ENCODE measurements at regions not wholly inside any gene's neighbourhood (a gene's known extent, or its start where the extent isn't known, plus 50 kb on each side); places are given as distances from the start of the nearest gene placed in this dataset.

GRCh38 chr5:18238321-18238720 is 604.1 kb downstream of the TAF11L14 start:
- no peak overlapping the region for H3K27ac ChIP-seq (replicated peaks)

GRCh38 chr5:18240971-18241370 is 606.7 kb downstream of the TAF11L14 start:
- Histone ChIP-seq H3K27me3 (ENCODE audit: insufficient read depth, poor library complexity, severe bottlenecking) (no peaks in the 10 kb centered on the region), H3K27ac (replicated peaks) (no peak overlapping the region), H3K4me3 (replicated peaks; ENCODE audit: insufficient read depth, low read length) (no peak overlapping the region)
- no peak for DNase-seq (ENCODE audit: low read depth in 1 of 2, low spot score in 1 of 2)
- TF ChIP-seq SPI1 (IDR thresholded peaks at IDR 0.05; ENCODE audit: borderline replicate concordance, low read depth) (no peak), CTCF (IDR thresholded peaks at IDR 0.05; ENCODE audit: insufficient read depth, low read length) (no peak)

More at GRCh38 chr5:18238321-18238720, 604.1 kb downstream of the TAF11L14 start:
- TF ChIP-seq CTCF (IDR thresholded peaks at IDR 0.05; ENCODE audit: insufficient read depth, low read length), result no peak
- no peak for TF ChIP-seq GABPA (IDR thresholded peaks at IDR 0.05; ENCODE audit: low read depth)
- no peak for TF ChIP-seq POLR2AphosphoS5 (IDR thresholded peaks at IDR 0.05; ENCODE audit: low read depth)
- TF ChIP-seq SPI1 (IDR thresholded peaks at IDR 0.05; ENCODE audit: borderline replicate concordance, low read depth), result no peak
- TF ChIP-seq REST (IDR thresholded peaks at IDR 0.05; ENCODE audit: insufficient replicate concordance, low read depth), result no peak
- no peak for DNase-seq (ENCODE audit: low read depth in 1 of 2, low spot score in 1 of 2)
- Histone ChIP-seq H3K4me3 (replicated peaks; ENCODE audit: insufficient read depth, low read length) (no peak overlapping the region), H3K27me3 (ENCODE audit: insufficient read depth, poor library complexity, severe bottlenecking) (no peaks in the 10 kb centered on the region)

GRCh38 chr5:18243846-18244245 is 609.6 kb downstream of the TAF11L14 start:
- Histone ChIP-seq H3K4me3 (replicated peaks; ENCODE audit: insufficient read depth, low read length) (no peak overlapping the region), H3K27ac (replicated peaks) (no peak overlapping the region), H3K27me3 (ENCODE audit: insufficient read depth, poor library complexity, severe bottlenecking) (no peaks in the 10 kb centered on the region)
- TF ChIP-seq CTCF (IDR thresholded peaks at IDR 0.05; ENCODE audit: insufficient read depth, low read length) (no peak), GABPA (IDR thresholded peaks at IDR 0.05; ENCODE audit: low read depth) (no peak), SPI1 (IDR thresholded peaks at IDR 0.05; ENCODE audit: borderline replicate concordance, low read depth) (no peak), POLR2AphosphoS5 (IDR thresholded peaks at IDR 0.05; ENCODE audit: low read depth) (no peak), REST (IDR thresholded peaks at IDR 0.05; ENCODE audit: insufficient replicate concordance, low read depth) (no peak)
- DNase-seq (ENCODE audit: low read depth in 1 of 2, low spot score in 1 of 2), result no peak

GRCh38 chr5:18244309-18244708 is 610.0 kb downstream of the TAF11L14 start:
- DNase-seq (ENCODE audit: low read depth in 1 of 2, low spot score in 1 of 2), result no peak
- TF ChIP-seq CTCF (IDR thresholded peaks at IDR 0.05; ENCODE audit: insufficient read depth, low read length) (no peak), REST (IDR thresholded peaks at IDR 0.05; ENCODE audit: insufficient replicate concordance, low read depth) (no peak), GABPA (IDR thresholded peaks at IDR 0.05; ENCODE audit: low read depth) (no peak), POLR2AphosphoS5 (IDR thresholded peaks at IDR 0.05; ENCODE audit: low read depth) (no peak), SPI1 (IDR thresholded peaks at IDR 0.05; ENCODE audit: borderline replicate concordance, low read depth) (no peak)
- Histone ChIP-seq H3K4me3 (replicated peaks; ENCODE audit: insufficient read depth, low read length) (no peak overlapping the region), H3K27me3 (ENCODE audit: insufficient read depth, poor library complexity, severe bottlenecking) (no peaks in the 10 kb centered on the region), H3K27ac (replicated peaks) (no peak overlapping the region)

All from HL-60 (cell line).